Psoas muscle (tissue), 7 donors: ENCODE measurements at regions not wholly inside any gene's neighbourhood (a gene's known extent, or its start where the extent isn't known, plus 50 kb on each side); places are given as distances from the start of the nearest gene placed in this dataset.
"Not testable (repeated sequence)": the region's sequence is repeated elsewhere in the genome, so short reads cannot be mapped to it uniquely, and the experiment has no call there.

ENCODE experiments used
- ATAC-seq, 4 donors: fragments of 200-7000 bp; cut with Tn5 transposase; one replicate each; pipeline ENCODE4 v1.9.1; 2020; ENCODE audit warnings: moderate library complexity in 3 of 4, mild to moderate bottlenecking in 2 of 4
- DNase-seq, 2 donors: peaks; one replicate each; pipeline ENCODE4 v3.0.0-alpha.2; 2020
- H3K27ac ChIP-seq: fragments of 200-600 bp; one replicate; pipeline ENCODE4 v1.8.0; 2022
- H3K27me3 ChIP-seq, 3 donors: fragments of 200-600 bp in 1 of 3; one replicate each; pipeline versions ENCODE4 v1.6.1 to v1.8.0; 2013 to 2022; ENCODE audit warnings: low read length in 2 of 3, mild to moderate bottlenecking in 2 of 3, moderate library complexity in 1 of 3; ENCODE audit not compliant: insufficient read depth in 3 of 3
- H3K36me3 ChIP-seq, 2 donors: fragments of 200-600 bp in 1 of 2; one replicate each; pipeline versions ENCODE4 v1.6.1 to v1.8.0; 2013 to 2022; ENCODE audit warnings: low read depth in 1 of 2, mild to moderate bottlenecking in 1 of 2, moderate library complexity in 1 of 2; ENCODE audit not compliant: insufficient read depth in 1 of 2
- H3K4me1 ChIP-seq: fragments of 200-600 bp; one replicate; pipeline ENCODE4 v1.8.0; 2022
- H3K4me3 ChIP-seq: fragments of 200-600 bp; one replicate; pipeline ENCODE4 v1.8.0; 2022; ENCODE audit warnings: mild to moderate bottlenecking
- H3K9me3 ChIP-seq: fragments of 200-600 bp; one replicate; pipeline ENCODE4 v1.8.0; 2022
- WGBS, 3 donors: extraction: QIAGEN DNeasy Blood & Tissue Kit; methylation state at CpG; one replicate each; pipeline versions ENCODE4 v1.1.6 to v1.1.7; 2013; 5-methylcytosine and 5-hydroxymethylcytosine counted together
- intact Hi-C, 2 donors: fragments of 100-400 bp; cut with DNase I; formaldehyde crosslinking; loops; one replicate each; pipeline versions ENCODE4 v1.11.0 to v1.14.2; 2022
- TF ChIP-seq, protein P1 (sequence below): fragments of 200-600 bp; IDR thresholded peaks from one replicate; pipeline ENCODE4 v1.8.0; 2022; ENCODE audit warnings: antibody characterized with exemption
- donor health status: healthy with polysubstance abuse.
- donor health status: DM: no; HTN: no; CAD: no; lungs with moderate emphysema.
- donor health status: Bipolar disorder and iron deficiency.
- donor health status: healthy.
- donor health status: DM: yes; HTN: yes; CAD: no.
- donor health status: DM: no; HTN: no; CAD: no.
- donor health status: DM: yes; HTN: yes; CAD: no.

DNA sequence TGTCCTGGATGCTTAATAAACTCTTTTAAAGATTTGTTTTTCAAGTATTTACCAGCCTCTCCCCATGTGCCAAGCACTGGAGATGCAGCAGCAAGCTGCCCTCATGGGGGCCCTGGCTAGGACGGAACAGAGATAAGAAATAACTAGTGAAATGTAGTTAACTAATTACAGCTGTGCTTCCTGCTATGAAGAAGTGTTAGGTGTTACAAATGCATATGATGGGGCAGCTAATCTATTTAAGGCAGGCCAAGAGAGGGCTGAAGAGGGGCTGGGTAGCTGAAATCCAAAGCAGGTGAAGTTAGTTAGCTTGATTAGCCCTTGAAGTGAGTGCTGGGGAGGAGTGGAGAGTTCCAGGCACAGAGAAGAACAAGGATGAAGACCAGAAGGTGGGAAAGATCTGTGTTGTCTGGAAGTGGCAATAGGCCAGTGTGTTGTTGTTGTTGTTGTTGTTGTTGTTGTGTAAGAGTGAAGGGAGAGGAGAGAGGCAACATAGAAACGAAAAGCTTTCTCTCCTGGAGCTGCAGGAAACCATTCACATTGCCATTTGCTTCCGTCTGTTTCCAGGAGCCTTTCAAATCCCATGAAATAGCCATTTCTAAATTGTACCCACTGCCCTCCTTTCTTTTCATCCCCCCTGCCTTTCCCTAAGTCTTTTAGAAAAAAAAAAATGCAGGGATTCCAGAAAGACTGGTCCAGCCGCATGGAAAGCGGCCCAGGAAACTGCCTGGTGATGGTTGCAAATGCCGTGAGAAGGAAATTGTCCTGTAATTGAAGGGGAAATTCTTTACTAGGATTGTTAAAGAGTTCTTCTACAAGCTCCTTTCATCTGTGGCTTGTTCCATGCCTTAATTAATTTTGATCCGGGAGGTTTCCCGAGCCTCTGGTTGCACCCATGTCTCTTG, 119.6 kb downstream of the TFAP2C start:
- no peaks in the 10 kb centered on the region for H3K4me1 ChIP-seq
- DNase-seq (no peak), ATAC-seq (no peak)
- no peak overlapping the region for H3K27ac ChIP-seq
- 41% methylated on average over 8 of the region's 8 CpGs for WGBS, 3 donors
- H3K9me3 ChIP-seq: no peaks in the 10 kb centered on the region
- H3K36me3 ChIP-seq: no peaks in the 10 kb centered on the region
- TF ChIP-seq, protein P1, sequence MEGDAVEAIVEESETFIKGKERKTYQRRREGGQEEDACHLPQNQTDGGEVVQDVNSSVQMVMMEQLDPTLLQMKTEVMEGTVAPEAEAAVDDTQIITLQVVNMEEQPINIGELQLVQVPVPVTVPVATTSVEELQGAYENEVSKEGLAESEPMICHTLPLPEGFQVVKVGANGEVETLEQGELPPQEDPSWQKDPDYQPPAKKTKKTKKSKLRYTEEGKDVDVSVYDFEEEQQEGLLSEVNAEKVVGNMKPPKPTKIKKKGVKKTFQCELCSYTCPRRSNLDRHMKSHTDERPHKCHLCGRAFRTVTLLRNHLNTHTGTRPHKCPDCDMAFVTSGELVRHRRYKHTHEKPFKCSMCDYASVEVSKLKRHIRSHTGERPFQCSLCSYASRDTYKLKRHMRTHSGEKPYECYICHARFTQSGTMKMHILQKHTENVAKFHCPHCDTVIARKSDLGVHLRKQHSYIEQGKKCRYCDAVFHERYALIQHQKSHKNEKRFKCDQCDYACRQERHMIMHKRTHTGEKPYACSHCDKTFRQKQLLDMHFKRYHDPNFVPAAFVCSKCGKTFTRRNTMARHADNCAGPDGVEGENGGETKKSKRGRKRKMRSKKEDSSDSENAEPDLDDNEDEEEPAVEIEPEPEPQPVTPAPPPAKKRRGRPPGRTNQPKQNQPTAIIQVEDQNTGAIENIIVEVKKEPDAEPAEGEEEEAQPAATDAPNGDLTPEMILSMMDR: no peak
- H3K27me3 ChIP-seq: peaks cover 0 to 5% (median 1%) of the 10 kb centered on the region in 3 donors
- H3K4me3 ChIP-seq: no peak overlapping the region
- intact Hi-C loops: no loop called here

DNA sequence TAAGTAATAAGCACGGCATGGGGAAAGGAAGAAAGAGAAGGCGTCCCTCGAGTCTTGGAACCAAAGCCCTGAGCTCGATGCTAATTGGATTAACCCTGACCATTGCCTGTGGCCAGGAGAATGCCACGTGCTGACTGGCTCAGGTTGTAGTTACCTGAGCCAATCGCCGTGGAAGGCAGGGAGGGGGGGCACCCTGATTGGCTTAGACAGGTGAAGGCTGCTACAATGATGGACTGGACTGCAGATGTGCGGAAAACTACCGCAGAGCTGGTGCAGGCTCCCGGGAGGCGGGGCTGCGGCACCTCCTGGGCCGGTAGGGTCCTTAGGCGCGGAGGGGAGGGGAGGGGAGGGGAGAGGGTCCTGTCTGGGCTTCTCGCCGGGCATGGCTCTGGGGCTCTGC, 121.3 kb downstream of the TFAP2C start:
- H3K9me3 ChIP-seq: no peaks in the 10 kb centered on the region
- TF ChIP-seq, protein P1: no peak
- intact Hi-C loops: no loop called here
- WGBS, 3 donors: 8 to 16% (median 12%) methylated on average over 10 to 17 of the region's 17 CpGs
- no peak for DNase-seq
- H3K27ac ChIP-seq: no peak overlapping the region
- no peaks in the 10 kb centered on the region for H3K4me1 ChIP-seq
- no peak for ATAC-seq
- peaks cover 0 to 5% (median 2%) of the 10 kb centered on the region in 3 donors for H3K27me3 ChIP-seq
- H3K4me3 ChIP-seq: no peak overlapping the region
- no peaks in the 10 kb centered on the region for H3K36me3 ChIP-seq

DNA sequence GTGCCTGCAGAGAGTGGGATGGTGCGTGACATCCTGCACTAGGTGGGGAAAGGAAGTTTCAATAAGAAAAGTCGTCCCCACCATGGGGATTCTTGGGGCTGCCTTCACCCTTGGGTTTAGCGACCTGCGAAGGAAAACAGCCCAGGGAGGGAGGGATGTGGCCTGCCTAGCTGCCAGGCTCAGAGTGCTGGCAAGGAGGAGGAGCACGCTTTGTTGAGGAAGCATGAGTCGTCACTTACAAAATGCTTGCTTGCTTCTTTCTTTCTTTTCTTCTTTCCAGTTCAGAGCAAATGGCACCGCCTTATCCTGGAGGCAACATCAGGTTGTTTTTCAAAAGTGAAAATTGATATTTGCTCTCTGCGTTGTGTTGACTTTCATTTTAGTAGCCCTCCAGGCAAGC, 123.2 kb downstream of the TFAP2C start:
- no peaks in the 10 kb centered on the region for H3K36me3 ChIP-seq
- no peak overlapping the region for H3K27ac ChIP-seq
- no peaks in the 10 kb centered on the region for H3K9me3 ChIP-seq
- TF ChIP-seq, protein P1: no peak
- peaks cover 0 to 5% (median 2%) of the 10 kb centered on the region in 3 donors for H3K27me3 ChIP-seq
- no peak overlapping the region for H3K4me3 ChIP-seq
- 37 to 45% (median 37%) methylated on average over 8 of the region's 8 CpGs for WGBS, 3 donors
- intact Hi-C loops: no loop called here
- H3K4me1 ChIP-seq: no peaks in the 10 kb centered on the region
- no peak for ATAC-seq
- no peak for DNase-seq

DNA sequence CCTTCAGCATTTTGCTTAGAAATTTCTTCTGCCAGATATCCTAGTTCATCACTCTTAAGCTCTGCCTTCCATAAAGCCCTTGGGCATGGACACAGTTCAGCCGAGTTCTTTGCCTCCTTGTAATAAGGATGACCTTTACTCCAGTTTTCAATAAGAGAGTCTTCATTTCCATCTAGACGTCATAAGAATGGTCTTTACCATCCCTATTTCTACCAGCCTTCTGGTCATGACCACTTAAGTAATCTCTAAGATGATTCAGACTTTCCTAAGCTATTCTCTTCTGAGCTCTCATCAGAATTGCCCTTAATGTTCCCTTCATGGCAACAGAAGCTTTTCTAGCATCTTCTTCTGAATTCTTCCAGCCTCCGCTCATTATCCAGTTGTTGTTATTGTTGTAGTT, 126.1 kb downstream of the TFAP2C start:
- no peaks in the 10 kb centered on the region for H3K9me3 ChIP-seq
- TF ChIP-seq, protein P1: no peak
- H3K4me3 ChIP-seq: no peak overlapping the region
- H3K27me3 ChIP-seq: peaks cover 0 to 5% (median 2%) of the 10 kb centered on the region in 3 donors
- no peak overlapping the region for H3K27ac ChIP-seq
- WGBS, 3 donors: 63 to 78% (median 77%) methylated on average over 3 of the region's 3 CpGs
- intact Hi-C loops: no loop called here
- DNase-seq (no peak), ATAC-seq (no peak)
- no peaks in the 10 kb centered on the region for H3K36me3 ChIP-seq
- no peaks in the 10 kb centered on the region for H3K4me1 ChIP-seq

DNA sequence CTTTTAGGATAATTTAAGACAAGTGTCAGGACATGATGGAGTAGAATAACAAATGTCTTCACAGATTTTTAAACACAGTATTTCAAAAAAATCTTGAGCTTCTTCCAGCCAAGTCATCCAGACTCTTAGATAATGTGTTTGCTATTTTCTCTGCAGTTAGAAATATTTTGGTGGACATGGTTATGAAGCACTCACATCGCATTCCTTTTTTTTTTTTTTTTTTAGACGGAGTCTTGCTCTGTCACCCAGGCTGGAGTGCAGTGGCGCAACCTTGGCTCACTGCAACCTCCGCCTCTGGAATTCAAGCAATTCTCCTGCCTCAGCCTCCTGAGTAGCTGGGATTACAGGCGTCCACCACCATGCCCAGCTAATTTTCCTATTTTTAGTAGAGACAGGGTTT, 127.6 kb downstream of the TFAP2C start:
- intact Hi-C loops, H3K36me3 ChIP-seq, DNase-seq, H3K27ac ChIP-seq, H3K27me3 ChIP-seq, ATAC-seq, H3K9me3 ChIP-seq, H3K4me3 ChIP-seq, H3K4me1 ChIP-seq: not testable (repeated sequence)
- 64 to 81% (median 67%) methylated on average over 5 of the region's 5 CpGs for WGBS, 3 donors
